WTC11 (cell line): ENCODE measurements at regions not wholly inside any gene's neighbourhood (a gene's known extent, or its start where the extent isn't known, plus 50 kb on each side); places are given as distances from the start of the nearest gene placed in this dataset.

Experiments used
- ARID4B ChIP-seq: sonication (generic); formaldehyde crosslinking; IDR thresholded peaks from 2 replicates; pipeline ENCODE4 v1.8.0; 2023; ENCODE audit warnings: missing genetic modification reagents, mild to moderate bottlenecking, borderline replicate concordance
- ATF3 ChIP-seq: sonication (generic); formaldehyde crosslinking; conservative IDR thresholded peaks from 2 replicates; pipeline ENCODE4 v1.8.1; 2022; ENCODE audit warnings: mild to moderate bottlenecking, missing genetic modification reagents
- CREB1 ChIP-seq: sonication (generic); formaldehyde crosslinking; IDR thresholded peaks from 2 replicates; pipeline ENCODE4 v1.8.0; 2023; ENCODE audit warnings: mild to moderate bottlenecking, missing genetic modification reagents
- CTCF ChIP-seq: fragments of 200-600 bp; IDR thresholded peaks from 2 replicates; pipeline ENCODE4 v1.8.0; 2022; ENCODE audit warnings: antibody characterized with exemption
- FOXP4 ChIP-seq: sonication (generic); formaldehyde crosslinking; IDR thresholded peaks from 2 replicates; pipeline ENCODE4 v1.8.0; 2022; ENCODE audit warnings: mild to moderate bottlenecking, missing genetic modification reagents
- JUN ChIP-seq: sonication (generic); formaldehyde crosslinking; IDR thresholded peaks from 2 replicates; pipeline ENCODE4 v1.8.0; 2023; ENCODE audit warnings: mild to moderate bottlenecking, missing genetic modification reagents
- MAX ChIP-seq: sonication (generic); formaldehyde crosslinking; IDR thresholded peaks from 2 replicates; pipeline ENCODE4 v1.8.0; 2022; ENCODE audit warnings: mild to moderate bottlenecking, missing genetic modification reagents
- NFYB ChIP-seq: sonication (generic); formaldehyde crosslinking; conservative IDR thresholded peaks from 2 replicates; pipeline ENCODE4 v1.8.0; 2022; ENCODE audit warnings: low read depth, missing genetic modification reagents
- NR2C2 ChIP-seq: sonication (generic); formaldehyde crosslinking; IDR thresholded peaks from 2 replicates; pipeline ENCODE4 v1.8.0; 2022; ENCODE audit warnings: mild to moderate bottlenecking, missing genetic modification reagents
- PRDM15 ChIP-seq: sonication (generic); formaldehyde crosslinking; IDR thresholded peaks from 2 replicates; pipeline ENCODE4 v1.8.0; 2022; ENCODE audit warnings: missing genetic modification reagents
- TEAD4 ChIP-seq: sonication (generic); formaldehyde crosslinking; IDR thresholded peaks from 2 replicates; pipeline ENCODE4 v1.8.0; 2022; ENCODE audit warnings: mild to moderate bottlenecking, missing genetic modification reagents
- ZNF138 ChIP-seq: sonication (generic); formaldehyde crosslinking; conservative IDR thresholded peaks from 2 replicates; pipeline ENCODE4 v1.8.1; 2022; ENCODE audit warnings: mild to moderate bottlenecking, moderate library complexity, missing genetic modification reagents
- ZNF232 ChIP-seq: sonication (generic); formaldehyde crosslinking; IDR thresholded peaks from 2 replicates; pipeline ENCODE4 v1.8.0; 2022; ENCODE audit warnings: mild to moderate bottlenecking, missing genetic modification reagents

- TF ChIP-seq TEAD4 (CRISPR knock-in tag) (no peak), CTCF (no peak), ZNF138 (CRISPR knock-in tag) (no peak), FOXP4 (CRISPR knock-in tag) (no peak), ARID4B (no peak), ATF3 (CRISPR knock-in tag) (no peak), NFYB (CRISPR knock-in tag) (no peak), PRDM15 (CRISPR knock-in tag) (no peak), NR2C2 (CRISPR knock-in tag) (no peak), CREB1 (no peak), ZNF232 (CRISPR knock-in tag) (no peak), MAX (no peak), JUN (CRISPR knock-in tag) (no peak)
Measured at GRCh38 chr6:40112350-40112749, 178.1 kb upstream of the MOCS1 start.
